ENCODE measurements at regions not wholly inside any gene's neighbourhood (a gene's known extent, or its start where the extent isn't known, plus 50 kb on each side); places are given as distances from the start of the nearest gene placed in this dataset.
A peak's percentile ranks its signal among the peaks of the same experiment; 100 is the strongest.

GRCh38 chr22:22802339-22802970 is 85.2 kb upstream of the IGLL5 start:
- Histone ChIP-seq H3K27me3 (no peaks in the 10 kb centered on the region), H3K4me3 (no peak overlapping the region), H3K9me3 (no peaks in the 10 kb centered on the region), H3K4me1 (ENCODE audit: insufficient read depth) (no peaks in the 10 kb centered on the region), H3K27ac (no peak overlapping the region), H3K36me3 (no peaks in the 10 kb centered on the region)
- 76 to 87% (median 77%) methylated on average over 5 of the region's 5 CpGs for whole genome bisulfite sequencing, 3 donors
- DNase-seq, result no peak
- TF ChIP-seq CTCF (IDR thresholded peaks at IDR 0.05) (no peak), POLR2A (IDR thresholded peaks at IDR 0.05) (no peak), EP300 (IDR thresholded peaks at IDR 0.05) (no peak)
- intact Hi-C loops (cut with DNase I), result no loop called here

- no peak for DNase-seq
- H3K9me3 ChIP-seq, result no peaks in the 10 kb centered on the region
- no peak for TF ChIP-seq EP300 (IDR thresholded peaks at IDR 0.05)
- TF ChIP-seq CTCF (IDR thresholded peaks at IDR 0.05), result no peak
- no peak for TF ChIP-seq POLR2A (IDR thresholded peaks at IDR 0.05)
- H3K27ac ChIP-seq, result no peak overlapping the region
- 72 to 80% (median 72%) methylated on average over 3 of the region's 3 CpGs for WGBS, 3 donors
- no peaks in the 10 kb centered on the region for H3K36me3 ChIP-seq
- intact Hi-C loops (cut with DNase I), result no loop called here
- no peaks in the 10 kb centered on the region for H3K27me3 ChIP-seq
- no peak overlapping the region for H3K4me3 ChIP-seq
- no peaks in the 10 kb centered on the region for H3K4me1 ChIP-seq (ENCODE audit: insufficient read depth)
Measured at GRCh38 chr22:22803285-22803853, 84.2 kb upstream of the IGLL5 start.

DNA sequence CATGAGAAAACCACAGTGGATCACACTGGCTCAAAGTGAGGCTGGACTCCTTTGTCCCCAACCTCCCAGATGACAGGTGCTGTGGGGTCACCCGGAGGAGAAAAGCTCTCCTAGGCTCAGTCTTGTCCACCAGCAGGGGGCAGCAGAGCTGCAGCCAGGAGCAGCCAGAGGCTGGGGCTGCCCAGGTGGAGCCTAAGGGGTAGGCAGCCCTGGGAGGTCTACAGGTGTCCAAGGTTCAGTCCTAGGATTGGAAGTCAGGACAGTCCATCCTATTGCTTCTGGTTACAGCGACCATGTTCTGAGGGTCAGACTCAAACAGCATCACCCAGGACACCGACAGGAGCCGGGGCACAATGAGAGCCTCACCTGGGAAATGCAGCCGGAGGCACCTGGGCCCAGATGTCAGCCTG is 77.6 kb upstream of the IGLL5 start:
- no peak overlapping the region for H3K4me3 ChIP-seq
- peak in 3 of 5 donors; percentile 27 to 50 (median 32) for DNase-seq
- TF ChIP-seq POLR2A (IDR thresholded peaks at IDR 0.05) (no peak), EP300 (IDR thresholded peaks at IDR 0.05) (no peak), CTCF (IDR thresholded peaks at IDR 0.05) (no peak)
- H3K27me3 ChIP-seq, result no peaks in the 10 kb centered on the region
- no peak overlapping the region for H3K27ac ChIP-seq
- no peaks in the 10 kb centered on the region for H3K36me3 ChIP-seq
- intact Hi-C loops (cut with DNase I), result no loop called here
- H3K4me1 ChIP-seq (ENCODE audit: insufficient read depth), result no peaks in the 10 kb centered on the region
- WGBS, 3 donors, result 53 to 70% (median 64%) methylated on average over 5 of the region's 5 CpGs
- no peaks in the 10 kb centered on the region for H3K9me3 ChIP-seq

GRCh38 chr22:22810471-22810870 is 77.1 kb upstream of the IGLL5 start:
- intact Hi-C loops (cut with DNase I), result no loop called here
- H3K27ac ChIP-seq, result no peak overlapping the region
- H3K4me1 ChIP-seq (ENCODE audit: insufficient read depth), result no peaks in the 10 kb centered on the region
- H3K36me3 ChIP-seq, result no peaks in the 10 kb centered on the region
- H3K9me3 ChIP-seq, result no peaks in the 10 kb centered on the region
- WGBS, 3 donors, result 54 to 60% (median 54%) methylated on average over 6 to 8 of the region's 8 CpGs
- H3K4me3 ChIP-seq, result no peak overlapping the region
- TF ChIP-seq EP300 (IDR thresholded peaks at IDR 0.05) (no peak), POLR2A (IDR thresholded peaks at IDR 0.05) (no peak), CTCF (IDR thresholded peaks at IDR 0.05) (no peak)
- H3K27me3 ChIP-seq, result no peaks in the 10 kb centered on the region
- DNase-seq, result no peak

Data from ovary (tissue), 7 donors.